Gastrocnemius medialis (tissue), 4 donors: ENCODE measurements at regions not wholly inside any gene's neighbourhood (a gene's known extent, or its start where the extent isn't known, plus 50 kb on each side); places are given as distances from the start of the nearest gene placed in this dataset.

Experiments
- ATAC-seq, 2 donors: fragments of 150-250 bp; one replicate each; pipeline ENCODE4 v1.9.1; 2016
- DNase-seq, 2 donors: peaks; one replicate each; pipeline ENCODE4 v3.0.0-alpha.2; 2019
- H3K27ac ChIP-seq, 4 donors: fragments of 200-600 bp; sonication (generic); 1 replicate in 1 of 4; 2 replicates in 3 of 4; pipeline ENCODE4 v1.5.1; 2016 to 2018; ENCODE audit warnings: mild to moderate bottlenecking in 2 of 4, moderate library complexity in 1 of 4
- H3K27me3 ChIP-seq, 3 donors: fragments of 200-600 bp; sonication (generic) in 2 of 3; 1 replicate in 1 of 3; 2 replicates in 2 of 3; pipeline versions ENCODE4 v1.5.1 to v1.6.0; 2016 to 2019; ENCODE audit warnings: mild to moderate bottlenecking in 1 of 3, moderate library complexity in 1 of 3
- H3K36me3 ChIP-seq, 2 donors: fragments of 200-600 bp; sonication (generic) in 1 of 2; one replicate each; pipeline ENCODE4 v1.5.1; 2017 to 2018
- H3K4me1 ChIP-seq, 2 donors: fragments of 200-600 bp; sonication (generic) in 1 of 2; one replicate each; pipeline ENCODE4 v1.5.1; 2016 to 2017; ENCODE audit warnings: mild to moderate bottlenecking in 2 of 2
- H3K4me3 ChIP-seq, 4 donors: fragments of 200-600 bp; sonication (generic) in 3 of 4; 1 replicate in 1 of 4; 2 replicates in 3 of 4; pipeline ENCODE4 v1.5.1; 2016 to 2019; ENCODE audit warnings: mild to moderate bottlenecking in 2 of 4
- H3K9me3 ChIP-seq, 3 donors: fragments of 200-600 bp; sonication (generic) in 2 of 3; 1 replicate in 1 of 3; 2 replicates in 2 of 3; pipeline ENCODE4 v1.5.1; 2016 to 2019
- POLR2A ChIP-seq, 2 donors: fragments of 450-650 bp; IDR thresholded peaks; one replicate each; pipeline ENCODE4 v1.6.1; 2017; ENCODE audit warnings: antibody characterized with exemption in 2 of 2, mild to moderate bottlenecking in 2 of 2, moderate library complexity in 2 of 2
- in situ Hi-C, 4 donors: fragments of 200-750 bp; cut with MboI; loops; one replicate each; pipeline versions ENCODE4 v1.15.0 to v1.8.0; 2017; ENCODE audit warnings: low sequenced_read_pairs in 4 of 4
- intact Hi-C: fragments of 100-400 bp; cut with DNase I; formaldehyde crosslinking; loops from one replicate; pipeline ENCODE4 v1.15.1; 2023; ENCODE audit warnings: low total_unique reads
- TF ChIP-seq, protein P1 (sequence below), 5 experiments: fragments of 450-650 bp in 3 of 5; fragments of 200-600 bp in 2 of 5; sonication (generic) in 2 of 5; IDR thresholded peaks in 4 of 5; conservative IDR thresholded peaks in 1 of 5; 1 replicate in 4 of 5; 2 replicates in 1 of 5; pipeline ENCODE4 v1.5.1; 2016 to 2019; ENCODE audit warnings: antibody characterized with exemption in 5 of 5, mild to moderate bottlenecking in 3 of 5, moderate library complexity in 3 of 5

GRCh38 chr9:119758990-119759389 lies 389.8 kb upstream of the BRINP1 start:
- Histone ChIP-seq H3K9me3 (no peaks in the 10 kb centered on the region), H3K27me3 (no peaks in the 10 kb centered on the region), H3K4me1 (no peaks in the 10 kb centered on the region), H3K27ac (no peak overlapping the region), H3K36me3 (no peaks in the 10 kb centered on the region), H3K4me3 (no peak overlapping the region)
- in situ Hi-C loops = no loop called here
- TF ChIP-seq POLR2A (IDR thresholded peaks at IDR 0.05) = no peak
- TF ChIP-seq, protein P1, sequence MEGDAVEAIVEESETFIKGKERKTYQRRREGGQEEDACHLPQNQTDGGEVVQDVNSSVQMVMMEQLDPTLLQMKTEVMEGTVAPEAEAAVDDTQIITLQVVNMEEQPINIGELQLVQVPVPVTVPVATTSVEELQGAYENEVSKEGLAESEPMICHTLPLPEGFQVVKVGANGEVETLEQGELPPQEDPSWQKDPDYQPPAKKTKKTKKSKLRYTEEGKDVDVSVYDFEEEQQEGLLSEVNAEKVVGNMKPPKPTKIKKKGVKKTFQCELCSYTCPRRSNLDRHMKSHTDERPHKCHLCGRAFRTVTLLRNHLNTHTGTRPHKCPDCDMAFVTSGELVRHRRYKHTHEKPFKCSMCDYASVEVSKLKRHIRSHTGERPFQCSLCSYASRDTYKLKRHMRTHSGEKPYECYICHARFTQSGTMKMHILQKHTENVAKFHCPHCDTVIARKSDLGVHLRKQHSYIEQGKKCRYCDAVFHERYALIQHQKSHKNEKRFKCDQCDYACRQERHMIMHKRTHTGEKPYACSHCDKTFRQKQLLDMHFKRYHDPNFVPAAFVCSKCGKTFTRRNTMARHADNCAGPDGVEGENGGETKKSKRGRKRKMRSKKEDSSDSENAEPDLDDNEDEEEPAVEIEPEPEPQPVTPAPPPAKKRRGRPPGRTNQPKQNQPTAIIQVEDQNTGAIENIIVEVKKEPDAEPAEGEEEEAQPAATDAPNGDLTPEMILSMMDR (IDR thresholded peaks at IDR 0.05 in 4 of 5, conservative IDR thresholded peaks at IDR 0.05 in 1 of 5) = no peak
- ATAC-seq (no peak), DNase-seq (no peak)
- intact Hi-C loops = no loop called here

- Histone ChIP-seq H3K27me3 (no peaks in the 10 kb centered on the region), H3K4me1 (no peaks in the 10 kb centered on the region), H3K36me3 (no peaks in the 10 kb centered on the region), H3K9me3 (no peaks in the 10 kb centered on the region), H3K4me3 (no peak overlapping the region), H3K27ac (no peak overlapping the region)
- intact Hi-C loops = no loop called here
- DNase-seq = no peak
- TF ChIP-seq, protein P1 (IDR thresholded peaks at IDR 0.05 in 4 of 5, conservative IDR thresholded peaks at IDR 0.05 in 1 of 5) = no peak
- TF ChIP-seq POLR2A (IDR thresholded peaks at IDR 0.05) = no peak
- ATAC-seq = no peak
- in situ Hi-C loops = no loop called here
These were observed 389.0 kb upstream of the BRINP1 start for GRCh38 chr9:119758241-119758640.

DNA sequence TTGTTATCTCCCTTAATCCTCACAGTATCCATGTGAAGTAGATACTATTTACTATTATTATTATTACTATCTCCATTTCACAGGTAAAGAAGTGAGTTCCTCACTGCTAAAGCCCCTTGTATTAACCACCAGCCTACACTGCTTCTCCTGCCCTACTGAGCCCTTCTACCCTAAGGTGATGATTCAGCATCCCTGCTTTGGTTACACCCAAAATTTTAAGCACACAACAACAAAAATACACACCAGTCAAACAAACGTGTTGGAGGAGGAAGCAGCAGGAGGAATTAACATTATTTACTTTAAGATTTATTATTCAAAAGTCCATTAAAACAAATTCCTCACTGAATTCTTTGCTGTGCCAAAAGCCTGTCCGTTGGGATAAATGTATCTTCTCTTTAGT lies 370.2 kb upstream of the BRINP1 start:
- Histone ChIP-seq H3K4me3 (no peak overlapping the region), H3K9me3 (no peaks in the 10 kb centered on the region), H3K27ac (no peak overlapping the region), H3K4me1 (no peaks in the 10 kb centered on the region), H3K36me3 (no peaks in the 10 kb centered on the region), H3K27me3 (no peaks in the 10 kb centered on the region)
- no peak for ATAC-seq
- in situ Hi-C loops (no loop called here), intact Hi-C loops (no loop called here)
- TF ChIP-seq, protein P1 (IDR thresholded peaks at IDR 0.05 in 4 of 5, conservative IDR thresholded peaks at IDR 0.05 in 1 of 5) = no peak
- no peak for TF ChIP-seq POLR2A (IDR thresholded peaks at IDR 0.05)
- no peak for DNase-seq

DNA sequence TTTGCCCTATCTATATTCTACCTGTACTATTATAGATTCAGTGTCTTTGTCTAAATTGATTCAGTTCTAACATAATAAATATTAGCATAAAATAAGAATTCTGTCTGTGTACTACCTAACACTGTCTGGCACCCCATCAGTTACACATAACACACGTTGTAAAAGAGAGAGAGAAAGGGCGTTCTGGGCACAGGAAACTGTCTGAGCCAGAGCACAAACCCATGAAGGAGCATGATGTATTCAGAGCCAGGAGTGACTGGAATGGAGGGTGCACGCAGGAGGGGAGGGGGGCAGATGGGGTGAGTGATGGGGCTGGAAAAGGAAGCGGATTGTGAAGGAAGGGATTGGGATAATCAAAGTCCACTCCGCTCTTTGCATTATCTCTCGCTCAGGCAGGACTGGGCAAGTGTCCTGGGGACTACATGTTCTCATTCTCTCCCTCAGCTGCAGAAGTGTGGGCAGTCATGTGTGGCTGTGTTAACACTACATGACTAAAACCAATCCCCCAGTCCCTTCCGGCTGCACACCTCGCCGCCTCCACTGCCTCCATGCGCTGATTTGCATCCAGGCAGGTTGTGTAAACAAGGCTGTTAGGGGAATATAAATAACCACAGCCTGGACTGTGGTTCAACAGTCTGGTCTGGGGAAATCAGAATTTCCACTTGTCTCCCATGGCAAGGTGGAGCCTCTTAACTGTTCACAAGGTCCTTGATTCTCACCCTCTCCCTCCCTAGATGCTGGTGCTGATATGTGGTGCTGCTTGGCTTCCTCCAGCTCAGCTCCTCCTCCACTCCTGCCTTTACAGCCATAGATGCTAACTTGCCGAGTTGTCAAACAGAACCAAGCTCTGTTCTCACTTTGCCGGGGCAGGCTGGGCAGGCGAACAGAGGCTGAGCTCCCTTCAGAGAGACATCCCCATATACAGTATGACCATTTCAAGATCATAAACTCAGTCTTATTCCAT lies 367.5 kb upstream of the BRINP1 start:
- no peak for DNase-seq
- H3K4me3 ChIP-seq = no peak overlapping the region
- no peaks in the 10 kb centered on the region for H3K9me3 ChIP-seq
- no peaks in the 10 kb centered on the region for H3K36me3 ChIP-seq
- H3K27me3 ChIP-seq = no peaks in the 10 kb centered on the region
- intact Hi-C loops (no loop called here), in situ Hi-C loops (no loop called here)
- no peak for ATAC-seq
- no peak for TF ChIP-seq POLR2A (IDR thresholded peaks at IDR 0.05)
- TF ChIP-seq, protein P1 (IDR thresholded peaks at IDR 0.05 in 4 of 5, conservative IDR thresholded peaks at IDR 0.05 in 1 of 5) = no peak
- H3K27ac ChIP-seq = no peak overlapping the region
- no peaks in the 10 kb centered on the region for H3K4me1 ChIP-seq
